Large intestine (tissue), 3 donors: ENCODE measurements at regions not wholly inside any gene's neighbourhood (a gene's known extent, or its start where the extent isn't known, plus 50 kb on each side); places are given as distances from the start of the nearest gene placed in this dataset.

ENCODE experiments used
- DNase-seq, 2 donors: peaks; one replicate each; pipeline versions ENCODE4 v3.0.0 to v3.0.0-alpha.2; 2013
- H3K27ac ChIP-seq: one replicate; pipeline ENCODE4 v1.5.1; 2013; ENCODE audit warnings: low read length
- H3K27me3 ChIP-seq: 2 replicates; pipeline ENCODE4 v1.6.1; 2013; ENCODE audit warnings: low read length; ENCODE audit not compliant: control insufficient read depth, insufficient read depth
- H3K36me3 ChIP-seq: 2 replicates; pipeline ENCODE4 v1.6.1; 2013; ENCODE audit warnings: low read length; ENCODE audit not compliant: control insufficient read depth, insufficient read depth
- H3K4me1 ChIP-seq: one replicate; pipeline ENCODE4 v1.6.1; 2013; ENCODE audit warnings: low read length; ENCODE audit not compliant: control insufficient read depth, insufficient read depth
- H3K4me3 ChIP-seq: one replicate; pipeline ENCODE4 v1.5.1; 2013; ENCODE audit warnings: low read length
- H3K9me3 ChIP-seq: one replicate; pipeline ENCODE4 v1.6.1; 2013; ENCODE audit warnings: mild to moderate bottlenecking, low read depth, low read length, moderate library complexity; ENCODE audit not compliant: control insufficient read depth
- WGBS: methylation state at CpG from one replicate; pipeline ENCODE4 v1.1.5; 2013; ENCODE audit warnings: low lambda C conversion rate; ENCODE audit not compliant: insufficient coverage; 5-methylcytosine and 5-hydroxymethylcytosine counted together

- WGBS, result 100% methylated on average over 1 of the region's 1 CpG
- H3K36me3 ChIP-seq, result no peaks in the 10 kb centered on the region
- no peak overlapping the region for H3K4me3 ChIP-seq
- H3K4me1 ChIP-seq, result no peaks in the 10 kb centered on the region
- H3K27ac ChIP-seq, result no peak overlapping the region
- peaks cover 11% of the 10 kb centered on the region for H3K9me3 ChIP-seq
- no peaks in the 10 kb centered on the region for H3K27me3 ChIP-seq
- DNase-seq, result no peak
These were observed 123.9 kb upstream of the ARID2 start for GRCh38 chr12:45605624-45606023.

GRCh38 chr12:45611061-45611460, 118.4 kb upstream of the ARID2 start:
- Histone ChIP-seq H3K4me1 (no peaks in the 10 kb centered on the region), H3K9me3 (peaks cover 1% of the 10 kb centered on the region), H3K27ac (no peak overlapping the region), H3K36me3 (no peaks in the 10 kb centered on the region), H3K27me3 (no peaks in the 10 kb centered on the region), H3K4me3 (no peak overlapping the region)
- no CpG with 5 or more reads among the region's 20 CpGs for WGBS
- DNase-seq, result no peak

DNA sequence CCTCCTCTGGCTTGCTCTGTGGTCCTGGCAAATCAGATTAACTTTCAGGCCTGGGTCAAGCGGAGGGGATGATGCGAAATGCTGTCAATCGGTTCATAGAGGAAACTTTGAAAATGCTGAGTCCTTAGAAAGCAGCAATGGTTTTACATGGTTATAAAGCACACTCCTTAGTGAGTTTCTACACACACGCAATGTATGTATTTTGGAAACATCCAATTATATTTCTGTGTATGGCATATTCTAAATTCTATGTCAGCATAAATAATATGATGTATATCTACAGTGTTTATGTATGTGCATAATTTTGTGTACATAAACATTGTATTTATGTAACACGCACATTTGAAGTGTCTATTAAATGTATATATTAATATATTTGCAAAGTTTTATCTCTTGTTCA, 118.0 kb upstream of the ARID2 start:
- H3K4me3 ChIP-seq, result no peak overlapping the region
- WGBS, result 100% methylated on average over 1 of the region's 5 CpGs

GRCh38 chr12:45612044-45612794, 117.3 kb upstream of the ARID2 start:
- no peak overlapping the region for H3K27ac ChIP-seq
- no peaks in the 10 kb centered on the region for H3K9me3 ChIP-seq
- WGBS, result 100% methylated on average over 1 of the region's 7 CpGs
- no peak overlapping the region for H3K4me3 ChIP-seq
- H3K4me1 ChIP-seq, result no peaks in the 10 kb centered on the region
- no peaks in the 10 kb centered on the region for H3K27me3 ChIP-seq
- no peaks in the 10 kb centered on the region for H3K36me3 ChIP-seq
- DNase-seq, result no peak

More for the DNA sequence above, 118.0 kb upstream of the ARID2 start:
- Histone ChIP-seq H3K36me3 (no peaks in the 10 kb centered on the region), H3K27me3 (no peaks in the 10 kb centered on the region), H3K27ac (no peak overlapping the region), H3K9me3 (no peaks in the 10 kb centered on the region), H3K4me1 (no peaks in the 10 kb centered on the region)
- DNase-seq, result no peak

DNA sequence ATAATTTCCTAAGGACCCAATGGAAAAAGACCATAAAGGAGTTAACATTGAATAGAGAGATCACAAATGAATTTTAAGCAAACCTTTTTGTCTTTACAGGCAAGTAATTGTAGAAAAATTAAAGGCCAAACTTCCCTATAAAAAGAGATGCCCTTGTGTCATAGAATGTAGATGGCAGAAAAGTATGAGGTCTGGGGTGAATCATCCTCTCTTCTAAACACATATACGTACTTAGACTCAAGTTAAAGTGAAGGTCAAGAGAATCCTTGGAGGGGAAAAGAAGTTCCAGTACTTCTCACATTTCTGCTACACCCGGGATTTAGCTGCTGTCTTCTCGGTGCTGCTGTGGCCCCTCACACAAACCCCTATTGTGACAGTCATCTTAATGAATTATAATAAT, 116.2 kb upstream of the ARID2 start:
- no peaks in the 10 kb centered on the region for H3K9me3 ChIP-seq
- no peaks in the 10 kb centered on the region for H3K4me1 ChIP-seq
- H3K27ac ChIP-seq, result no peak overlapping the region
- H3K36me3 ChIP-seq, result no peaks in the 10 kb centered on the region
- DNase-seq, result no peak
- no peak overlapping the region for H3K4me3 ChIP-seq
- H3K27me3 ChIP-seq, result no peaks in the 10 kb centered on the region
- no CpG with 5 or more reads among the region's 3 CpGs for WGBS

GRCh38 chr12:45613855-45614254, 115.7 kb upstream of the ARID2 start:
- 100% methylated on average over 1 of the region's 2 CpGs for WGBS

GRCh38 chr12:45615268-45615667, 114.2 kb upstream of the ARID2 start:
- H3K4me1 ChIP-seq, result no peaks in the 10 kb centered on the region
- H3K36me3 ChIP-seq, result no peaks in the 10 kb centered on the region
- WGBS, result no CpG with 5 or more reads among the region's 1 CpG
- H3K4me3 ChIP-seq, result no peak overlapping the region
- no peak for DNase-seq
- no peaks in the 10 kb centered on the region for H3K9me3 ChIP-seq
- H3K27me3 ChIP-seq, result no peaks in the 10 kb centered on the region
- H3K27ac ChIP-seq, result no peak overlapping the region

More at GRCh38 chr12:45613855-45614254, 115.7 kb upstream of the ARID2 start:
- Histone ChIP-seq H3K4me1 (no peaks in the 10 kb centered on the region), H3K9me3 (no peaks in the 10 kb centered on the region), H3K36me3 (no peaks in the 10 kb centered on the region), H3K27ac (no peak overlapping the region), H3K4me3 (no peak overlapping the region), H3K27me3 (no peaks in the 10 kb centered on the region)
- DNase-seq, result no peak

DNA sequence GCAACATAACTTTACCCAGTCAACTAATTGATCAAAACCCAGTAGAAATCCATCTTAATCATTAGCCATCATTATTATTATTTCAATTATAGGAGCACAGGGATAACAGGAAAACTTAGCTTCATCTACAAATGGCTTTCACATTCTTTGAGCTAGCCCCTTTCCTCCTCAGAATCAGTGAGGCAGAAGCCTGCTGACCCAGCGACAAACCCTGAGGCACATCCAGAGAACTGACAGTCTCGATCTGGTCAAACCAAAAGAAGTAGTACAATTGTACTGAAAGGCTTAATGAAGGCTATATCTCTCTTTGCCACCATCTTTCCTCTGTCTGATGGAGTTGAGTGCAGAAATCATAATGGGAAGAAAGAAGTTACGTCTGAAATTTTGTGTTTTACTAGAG, 109.8 kb upstream of the ARID2 start:
- no peaks in the 10 kb centered on the region for H3K4me1 ChIP-seq
- H3K9me3 ChIP-seq, result no peaks in the 10 kb centered on the region
- DNase-seq, result no peak
- H3K36me3 ChIP-seq, result no peaks in the 10 kb centered on the region
- H3K27ac ChIP-seq, result no peak overlapping the region
- H3K4me3 ChIP-seq, result no peak overlapping the region
- 90% methylated on average over 2 of the region's 3 CpGs for WGBS
- H3K27me3 ChIP-seq, result no peaks in the 10 kb centered on the region

DNA sequence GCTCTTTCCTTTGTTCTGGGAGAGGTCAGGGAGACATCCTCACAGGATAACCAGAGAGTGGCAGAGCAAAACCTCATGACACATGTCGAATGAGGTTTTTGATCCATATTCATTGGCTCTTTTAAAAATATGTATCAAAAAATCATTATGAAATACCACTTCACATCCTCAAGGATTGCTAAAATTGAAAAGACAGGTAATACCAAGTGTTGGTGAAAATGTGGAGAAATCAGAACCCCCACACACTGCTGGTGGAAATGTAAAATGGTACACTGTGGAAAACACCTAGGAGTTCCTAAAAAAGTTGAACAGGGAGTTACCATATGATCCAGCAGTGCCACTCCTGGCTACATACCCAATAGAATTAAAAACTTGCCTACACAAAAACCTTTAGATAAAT, 107.8 kb upstream of the ARID2 start:
- Histone ChIP-seq H3K27ac (no peak overlapping the region), H3K4me1 (no peaks in the 10 kb centered on the region), H3K27me3 (no peaks in the 10 kb centered on the region), H3K36me3 (no peaks in the 10 kb centered on the region), H3K4me3 (no peak overlapping the region), H3K9me3 (no peaks in the 10 kb centered on the region)
- no CpG with 5 or more reads among the region's 1 CpG for WGBS
- no peak for DNase-seq

- DNase-seq, result no peak
- H3K36me3 ChIP-seq, result no peaks in the 10 kb centered on the region
- H3K27me3 ChIP-seq, result no peaks in the 10 kb centered on the region
- no peak overlapping the region for H3K4me3 ChIP-seq
- no peaks in the 10 kb centered on the region for H3K4me1 ChIP-seq
- 100% methylated on average over 1 of the region's 3 CpGs for WGBS
- H3K27ac ChIP-seq, result no peak overlapping the region
- no peaks in the 10 kb centered on the region for H3K9me3 ChIP-seq
These were observed 107.1 kb upstream of the ARID2 start for GRCh38 chr12:45622210-45622937.
